ENCODE measurements at regions not wholly inside any gene's neighbourhood (a gene's known extent, or its start where the extent isn't known, plus 50 kb on each side); places are given as distances from the start of the nearest gene placed in this dataset.
A peak's percentile ranks its signal among the peaks of the same experiment; 100 is the strongest.

DNA sequence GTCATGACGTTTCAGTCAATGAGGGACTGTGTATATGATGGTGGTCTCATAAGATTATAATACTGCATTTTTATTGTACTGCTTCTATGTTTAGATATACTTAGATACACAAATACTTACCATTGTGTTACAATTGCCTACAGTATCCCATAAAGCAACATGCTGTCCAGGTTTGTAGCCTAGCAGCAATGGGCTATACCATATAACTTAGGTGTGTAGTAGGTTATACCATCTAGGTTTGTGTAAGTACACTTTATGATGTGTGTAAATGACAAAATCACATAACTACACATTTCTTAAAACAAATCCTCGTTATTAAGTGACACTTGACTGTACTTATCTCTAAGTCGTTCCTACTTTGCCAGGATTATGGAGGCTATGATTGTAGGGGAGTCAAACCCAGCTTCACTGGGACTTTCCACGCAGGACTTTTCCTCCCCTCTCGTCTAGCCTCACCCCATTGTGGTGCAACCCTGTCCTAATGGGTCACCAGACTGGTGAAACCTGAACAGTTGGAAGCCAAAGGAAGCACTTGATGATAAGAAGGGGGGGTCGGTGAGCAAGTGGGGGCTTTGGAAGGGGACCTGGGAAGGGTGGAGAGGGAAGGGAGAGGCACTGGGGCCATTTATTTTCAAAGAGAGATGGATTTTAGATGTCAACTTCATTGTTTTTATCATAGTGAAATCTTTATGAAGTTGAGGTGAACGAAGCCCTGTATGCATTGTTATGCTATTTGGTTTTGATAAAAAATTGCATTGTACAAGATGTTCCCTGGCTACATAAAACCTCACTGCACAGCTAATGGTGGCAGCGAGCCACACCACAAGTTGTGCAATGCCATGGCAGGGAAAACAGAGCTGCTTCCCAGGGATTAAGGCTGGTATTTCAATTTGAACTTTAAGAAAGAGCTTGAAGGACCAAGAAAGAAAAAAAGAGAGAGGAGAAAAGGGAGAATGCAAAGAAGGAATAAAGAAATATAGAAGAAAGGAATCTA is 129.1 kb downstream of the EHF start:
- H3K4me3 ChIP-seq (replicated peaks in 1 of 2; ENCODE audit: low read depth in 2 of 2, low read length in 2 of 2) = no peak overlapping the region
- TF ChIP-seq, protein P1, sequence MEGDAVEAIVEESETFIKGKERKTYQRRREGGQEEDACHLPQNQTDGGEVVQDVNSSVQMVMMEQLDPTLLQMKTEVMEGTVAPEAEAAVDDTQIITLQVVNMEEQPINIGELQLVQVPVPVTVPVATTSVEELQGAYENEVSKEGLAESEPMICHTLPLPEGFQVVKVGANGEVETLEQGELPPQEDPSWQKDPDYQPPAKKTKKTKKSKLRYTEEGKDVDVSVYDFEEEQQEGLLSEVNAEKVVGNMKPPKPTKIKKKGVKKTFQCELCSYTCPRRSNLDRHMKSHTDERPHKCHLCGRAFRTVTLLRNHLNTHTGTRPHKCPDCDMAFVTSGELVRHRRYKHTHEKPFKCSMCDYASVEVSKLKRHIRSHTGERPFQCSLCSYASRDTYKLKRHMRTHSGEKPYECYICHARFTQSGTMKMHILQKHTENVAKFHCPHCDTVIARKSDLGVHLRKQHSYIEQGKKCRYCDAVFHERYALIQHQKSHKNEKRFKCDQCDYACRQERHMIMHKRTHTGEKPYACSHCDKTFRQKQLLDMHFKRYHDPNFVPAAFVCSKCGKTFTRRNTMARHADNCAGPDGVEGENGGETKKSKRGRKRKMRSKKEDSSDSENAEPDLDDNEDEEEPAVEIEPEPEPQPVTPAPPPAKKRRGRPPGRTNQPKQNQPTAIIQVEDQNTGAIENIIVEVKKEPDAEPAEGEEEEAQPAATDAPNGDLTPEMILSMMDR (IDR thresholded peaks at IDR 0.05; ENCODE audit: low read depth, low read length) = no peak
- DNase-seq (ENCODE audit: low read depth in 2 of 2) = peak; percentile 94 to 96

DNA sequence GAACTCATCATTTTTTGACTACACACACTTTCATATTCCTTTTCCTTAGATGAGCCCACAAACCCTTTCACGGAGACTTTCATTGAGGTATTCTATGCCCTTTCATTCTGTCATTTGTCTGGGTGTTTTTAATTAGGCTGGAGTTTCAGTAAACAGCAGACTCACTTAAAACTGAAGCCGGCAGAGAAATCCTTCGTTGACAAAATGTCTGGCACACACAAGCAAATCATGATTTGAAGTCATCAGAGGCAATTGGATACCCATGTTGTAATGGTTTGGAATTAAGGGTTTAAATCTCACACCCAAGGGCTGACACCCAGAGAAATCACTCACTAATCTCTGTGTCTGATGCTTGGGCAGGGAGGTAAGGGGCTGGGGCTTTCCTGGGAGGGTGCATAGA is 127.1 kb downstream of the EHF start:
- no peak overlapping the region for H3K4me3 ChIP-seq (replicated peaks in 1 of 2; ENCODE audit: low read depth in 2 of 2, low read length in 2 of 2)
- no peak for DNase-seq (ENCODE audit: low read depth in 2 of 2)
- TF ChIP-seq, protein P1 (IDR thresholded peaks at IDR 0.05; ENCODE audit: low read depth, low read length) = no peak

GRCh38 chr11:34747251-34747650 is 126.4 kb downstream of the EHF start:
- no peak overlapping the region for H3K4me3 ChIP-seq (replicated peaks in 1 of 2; ENCODE audit: low read depth in 2 of 2, low read length in 2 of 2)
- DNase-seq (ENCODE audit: low read depth in 2 of 2) = no peak
- TF ChIP-seq, protein P1 (IDR thresholded peaks at IDR 0.05; ENCODE audit: low read depth, low read length) = no peak

- no peak overlapping the region for H3K4me3 ChIP-seq (replicated peaks in 1 of 2; ENCODE audit: low read depth in 2 of 2, low read length in 2 of 2)
- TF ChIP-seq, protein P1 (IDR thresholded peaks at IDR 0.05; ENCODE audit: low read depth, low read length) = no peak
- peak in 1 of 2 donors; percentile 29 for DNase-seq (ENCODE audit: low read depth in 2 of 2)
Observed at GRCh38 chr11:34745195-34745594, 124.3 kb downstream of the EHF start.

GRCh38 chr11:34744511-34744910 is 123.6 kb downstream of the EHF start:
- H3K4me3 ChIP-seq (replicated peaks in 1 of 2; ENCODE audit: low read depth in 2 of 2, low read length in 2 of 2) = no peak overlapping the region
- TF ChIP-seq, protein P1 (IDR thresholded peaks at IDR 0.05; ENCODE audit: low read depth, low read length) = no peak
- no peak for DNase-seq (ENCODE audit: low read depth in 2 of 2)

- H3K4me3 ChIP-seq (replicated peaks in 1 of 2; ENCODE audit: low read depth in 2 of 2, low read length in 2 of 2) = no peak overlapping the region
- no peak for DNase-seq (ENCODE audit: low read depth in 2 of 2)
- TF ChIP-seq, protein P1 (IDR thresholded peaks at IDR 0.05; ENCODE audit: low read depth, low read length) = no peak
Observed at GRCh38 chr11:34738237-34738636, 117.3 kb downstream of the EHF start.

All from cardiac fibroblast (primary cell).